ENCODE measurements at regions not wholly inside any gene's neighbourhood (a gene's known extent, or its start where the extent isn't known, plus 50 kb on each side); places are given as distances from the start of the nearest gene placed in this dataset.

DNA sequence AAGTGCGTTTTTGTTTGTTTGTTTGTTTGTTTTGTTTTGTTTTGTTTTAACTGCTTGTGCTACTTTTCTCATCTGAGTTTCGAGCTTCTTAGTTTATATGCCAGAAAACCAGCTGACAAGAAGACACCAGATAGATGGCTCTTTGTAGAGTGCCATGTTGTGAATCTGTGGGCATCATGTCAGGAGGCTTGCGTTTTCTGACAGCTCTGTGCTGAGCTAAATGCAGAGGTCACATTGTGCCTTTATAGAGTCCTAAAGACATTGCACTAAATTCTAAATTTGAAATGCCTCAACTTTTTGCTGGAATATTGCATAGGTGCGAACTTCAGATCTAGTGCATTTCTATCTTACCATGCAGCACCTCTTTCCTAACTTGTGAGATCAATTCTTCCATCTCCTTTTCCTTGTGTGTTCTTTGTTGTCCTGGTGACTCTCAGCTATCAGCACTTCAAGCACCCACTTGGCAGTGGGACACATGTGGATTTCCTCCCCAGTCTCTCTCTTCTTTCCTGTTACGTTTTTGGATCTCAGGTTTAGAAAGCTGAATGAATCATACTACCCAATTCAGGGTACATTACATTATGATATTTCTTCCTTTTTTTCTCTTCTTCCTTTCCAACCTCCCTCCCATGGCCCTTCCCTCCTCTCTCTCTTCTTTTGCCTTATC lies 379.0 kb upstream of the RPS23 start:
- TF ChIP-seq, protein P1, sequence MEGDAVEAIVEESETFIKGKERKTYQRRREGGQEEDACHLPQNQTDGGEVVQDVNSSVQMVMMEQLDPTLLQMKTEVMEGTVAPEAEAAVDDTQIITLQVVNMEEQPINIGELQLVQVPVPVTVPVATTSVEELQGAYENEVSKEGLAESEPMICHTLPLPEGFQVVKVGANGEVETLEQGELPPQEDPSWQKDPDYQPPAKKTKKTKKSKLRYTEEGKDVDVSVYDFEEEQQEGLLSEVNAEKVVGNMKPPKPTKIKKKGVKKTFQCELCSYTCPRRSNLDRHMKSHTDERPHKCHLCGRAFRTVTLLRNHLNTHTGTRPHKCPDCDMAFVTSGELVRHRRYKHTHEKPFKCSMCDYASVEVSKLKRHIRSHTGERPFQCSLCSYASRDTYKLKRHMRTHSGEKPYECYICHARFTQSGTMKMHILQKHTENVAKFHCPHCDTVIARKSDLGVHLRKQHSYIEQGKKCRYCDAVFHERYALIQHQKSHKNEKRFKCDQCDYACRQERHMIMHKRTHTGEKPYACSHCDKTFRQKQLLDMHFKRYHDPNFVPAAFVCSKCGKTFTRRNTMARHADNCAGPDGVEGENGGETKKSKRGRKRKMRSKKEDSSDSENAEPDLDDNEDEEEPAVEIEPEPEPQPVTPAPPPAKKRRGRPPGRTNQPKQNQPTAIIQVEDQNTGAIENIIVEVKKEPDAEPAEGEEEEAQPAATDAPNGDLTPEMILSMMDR (IDR thresholded peaks at IDR 0.05), result no peak
- TF ChIP-seq POLR2A (IDR thresholded peaks at IDR 0.05), result no peak

Measured in transverse colon (tissue), 3 donors.